ENCODE measurements at regions not wholly inside any gene's neighbourhood (a gene's known extent, or its start where the extent isn't known, plus 50 kb on each side); places are given as distances from the start of the nearest gene placed in this dataset.

GRCh38 chr2:81647715-81648230 lies 1343.2 kb upstream of the LRRTM1 start:
- TF ChIP-seq, protein P1, sequence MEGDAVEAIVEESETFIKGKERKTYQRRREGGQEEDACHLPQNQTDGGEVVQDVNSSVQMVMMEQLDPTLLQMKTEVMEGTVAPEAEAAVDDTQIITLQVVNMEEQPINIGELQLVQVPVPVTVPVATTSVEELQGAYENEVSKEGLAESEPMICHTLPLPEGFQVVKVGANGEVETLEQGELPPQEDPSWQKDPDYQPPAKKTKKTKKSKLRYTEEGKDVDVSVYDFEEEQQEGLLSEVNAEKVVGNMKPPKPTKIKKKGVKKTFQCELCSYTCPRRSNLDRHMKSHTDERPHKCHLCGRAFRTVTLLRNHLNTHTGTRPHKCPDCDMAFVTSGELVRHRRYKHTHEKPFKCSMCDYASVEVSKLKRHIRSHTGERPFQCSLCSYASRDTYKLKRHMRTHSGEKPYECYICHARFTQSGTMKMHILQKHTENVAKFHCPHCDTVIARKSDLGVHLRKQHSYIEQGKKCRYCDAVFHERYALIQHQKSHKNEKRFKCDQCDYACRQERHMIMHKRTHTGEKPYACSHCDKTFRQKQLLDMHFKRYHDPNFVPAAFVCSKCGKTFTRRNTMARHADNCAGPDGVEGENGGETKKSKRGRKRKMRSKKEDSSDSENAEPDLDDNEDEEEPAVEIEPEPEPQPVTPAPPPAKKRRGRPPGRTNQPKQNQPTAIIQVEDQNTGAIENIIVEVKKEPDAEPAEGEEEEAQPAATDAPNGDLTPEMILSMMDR (IDR thresholded peaks at IDR 0.05) = no peak
- TF ChIP-seq, protein P2, sequence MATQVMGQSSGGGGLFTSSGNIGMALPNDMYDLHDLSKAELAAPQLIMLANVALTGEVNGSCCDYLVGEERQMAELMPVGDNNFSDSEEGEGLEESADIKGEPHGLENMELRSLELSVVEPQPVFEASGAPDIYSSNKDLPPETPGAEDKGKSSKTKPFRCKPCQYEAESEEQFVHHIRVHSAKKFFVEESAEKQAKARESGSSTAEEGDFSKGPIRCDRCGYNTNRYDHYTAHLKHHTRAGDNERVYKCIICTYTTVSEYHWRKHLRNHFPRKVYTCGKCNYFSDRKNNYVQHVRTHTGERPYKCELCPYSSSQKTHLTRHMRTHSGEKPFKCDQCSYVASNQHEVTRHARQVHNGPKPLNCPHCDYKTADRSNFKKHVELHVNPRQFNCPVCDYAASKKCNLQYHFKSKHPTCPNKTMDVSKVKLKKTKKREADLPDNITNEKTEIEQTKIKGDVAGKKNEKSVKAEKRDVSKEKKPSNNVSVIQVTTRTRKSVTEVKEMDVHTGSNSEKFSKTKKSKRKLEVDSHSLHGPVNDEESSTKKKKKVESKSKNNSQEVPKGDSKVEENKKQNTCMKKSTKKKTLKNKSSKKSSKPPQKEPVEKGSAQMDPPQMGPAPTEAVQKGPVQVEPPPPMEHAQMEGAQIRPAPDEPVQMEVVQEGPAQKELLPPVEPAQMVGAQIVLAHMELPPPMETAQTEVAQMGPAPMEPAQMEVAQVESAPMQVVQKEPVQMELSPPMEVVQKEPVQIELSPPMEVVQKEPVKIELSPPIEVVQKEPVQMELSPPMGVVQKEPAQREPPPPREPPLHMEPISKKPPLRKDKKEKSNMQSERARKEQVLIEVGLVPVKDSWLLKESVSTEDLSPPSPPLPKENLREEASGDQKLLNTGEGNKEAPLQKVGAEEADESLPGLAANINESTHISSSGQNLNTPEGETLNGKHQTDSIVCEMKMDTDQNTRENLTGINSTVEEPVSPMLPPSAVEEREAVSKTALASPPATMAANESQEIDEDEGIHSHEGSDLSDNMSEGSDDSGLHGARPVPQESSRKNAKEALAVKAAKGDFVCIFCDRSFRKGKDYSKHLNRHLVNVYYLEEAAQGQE (IDR thresholded peaks at IDR 0.05; ENCODE audit: insufficient read depth in 1 of 2, low read depth in 2 of 2, low read length in 1 of 2) = no peak
- TF ChIP-seq SIN3A (IDR thresholded peaks at IDR 0.05; ENCODE audit: borderline replicate concordance, insufficient read depth, low read depth, low read length) = no peak
- TF ChIP-seq POLR2AphosphoS5 (IDR thresholded peaks at IDR 0.05; ENCODE audit: low read depth, low read length) = no peak
- no peak for TF ChIP-seq TCF7L2 (IDR thresholded peaks at IDR 0.05; ENCODE audit: low read depth, low read length)
- in situ Hi-C loops (cut with HindIII; ENCODE audit: low pct_unique_long_range_greater_than_20kb, low sequenced_read_pairs) (no loop called here), intact Hi-C loops (cut with micrococcal nuclease; ENCODE audit: unreplicated experiment) (no loop called here)
- Histone ChIP-seq H3K36me3 (ENCODE audit: control insufficient read depth, insufficient read depth, low read length) (no peaks in the 10 kb centered on the region), H3K4me3 (ENCODE audit: low read depth in 2 of 2, low read length in 2 of 2) (no peak overlapping the region), H3K4me1 (ENCODE audit: control insufficient read depth, insufficient read depth, low read length) (no peaks in the 10 kb centered on the region), H3K27ac (ENCODE audit: low read length) (no peak overlapping the region), H3K27me3 (ENCODE audit: control insufficient read depth, insufficient read depth, low read length) (no peaks in the 10 kb centered on the region), H3K9me3 (ENCODE audit: control insufficient read depth, insufficient read depth, low read depth, low read length) (no peaks in the 10 kb centered on the region)
- no TSS peak for BruUV-seq (replicated peaks)
- POLR2A ChIA-PET = no interaction called here
- DNase-seq (ENCODE audit: low read depth, low spot score) = no peak
- CTCF ChIA-PET = no interaction called here
- no peak for ATAC-seq

GRCh38 chr2:81645745-81646301 lies 1341.3 kb upstream of the LRRTM1 start:
- BruUV-seq (replicated peaks) = no TSS peak
- no peak for TF ChIP-seq TCF7L2 (IDR thresholded peaks at IDR 0.05; ENCODE audit: low read depth, low read length)
- in situ Hi-C loops (cut with HindIII; ENCODE audit: low pct_unique_long_range_greater_than_20kb, low sequenced_read_pairs) = no loop called here

GRCh38 chr2:81644189-81644588 lies 1339.6 kb upstream of the LRRTM1 start:
- no peak overlapping the region for H3K4me3 ChIP-seq (ENCODE audit: low read depth in 2 of 2, low read length in 2 of 2)
- no peak for TF ChIP-seq POLR2AphosphoS5 (IDR thresholded peaks at IDR 0.05; ENCODE audit: low read depth, low read length)
- TF ChIP-seq TCF7L2 (IDR thresholded peaks at IDR 0.05; ENCODE audit: low read depth, low read length) = no peak
- TF ChIP-seq, protein P2 (IDR thresholded peaks at IDR 0.05; ENCODE audit: insufficient read depth in 1 of 2, low read depth in 2 of 2, low read length in 1 of 2) = no peak
- TF ChIP-seq, protein P1 (IDR thresholded peaks at IDR 0.05) = no peak
- no peak for TF ChIP-seq SIN3A (IDR thresholded peaks at IDR 0.05; ENCODE audit: borderline replicate concordance, insufficient read depth, low read depth, low read length)
- ChIA-PET POLR2A (no interaction called here), CTCF (no interaction called here)
- H3K36me3 ChIP-seq (ENCODE audit: control insufficient read depth, insufficient read depth, low read length) = no peaks in the 10 kb centered on the region
- intact Hi-C loops (cut with micrococcal nuclease; ENCODE audit: unreplicated experiment) (no loop called here), in situ Hi-C loops (cut with HindIII; ENCODE audit: low pct_unique_long_range_greater_than_20kb, low sequenced_read_pairs) (no loop called here)
- no peaks in the 10 kb centered on the region for H3K9me3 ChIP-seq (ENCODE audit: control insufficient read depth, insufficient read depth, low read depth, low read length)
- H3K27ac ChIP-seq (ENCODE audit: low read length) = no peak overlapping the region
- H3K4me1 ChIP-seq (ENCODE audit: control insufficient read depth, insufficient read depth, low read length) = no peaks in the 10 kb centered on the region
- H3K27me3 ChIP-seq (ENCODE audit: control insufficient read depth, insufficient read depth, low read length) = no peaks in the 10 kb centered on the region
- ATAC-seq (no peak), DNase-seq (ENCODE audit: low read depth, low spot score) (no peak)
- no TSS peak for BruUV-seq (replicated peaks)

More at GRCh38 chr2:81645745-81646301, 1341.3 kb upstream of the LRRTM1 start:
- no peaks in the 10 kb centered on the region for H3K9me3 ChIP-seq (ENCODE audit: control insufficient read depth, insufficient read depth, low read depth, low read length)
- DNase-seq (ENCODE audit: low read depth, low spot score) = no peak
- POLR2A ChIA-PET = no interaction called here
- CTCF ChIA-PET = no interaction called here
- H3K36me3 ChIP-seq (ENCODE audit: control insufficient read depth, insufficient read depth, low read length) = no peaks in the 10 kb centered on the region
- intact Hi-C loops (cut with micrococcal nuclease; ENCODE audit: unreplicated experiment) = no loop called here
- no peak overlapping the region for H3K4me3 ChIP-seq (ENCODE audit: low read depth in 2 of 2, low read length in 2 of 2)
- no peaks in the 10 kb centered on the region for H3K27me3 ChIP-seq (ENCODE audit: control insufficient read depth, insufficient read depth, low read length)
- no peak overlapping the region for H3K27ac ChIP-seq (ENCODE audit: low read length)
- H3K4me1 ChIP-seq (ENCODE audit: control insufficient read depth, insufficient read depth, low read length) = no peaks in the 10 kb centered on the region
- no peak for ATAC-seq

Measured in Panc1 (cell line).